ENCODE measurements at regions not wholly inside any gene's neighbourhood (a gene's known extent, or its start where the extent isn't known, plus 50 kb on each side); places are given as distances from the start of the nearest gene placed in this dataset.

GRCh38 chr5:61649971-61650370 lies 317.9 kb downstream of the ZSWIM6 start:
- TF ChIP-seq GATA2 (IDR thresholded peaks at IDR 0.05; ENCODE audit: low read depth, low read length), result no peak
- TF ChIP-seq GATA3 (IDR thresholded peaks at IDR 0.05; ENCODE audit: low read depth, low read length), result no peak
